H9 (cell line): ENCODE measurements at regions not wholly inside any gene's neighbourhood (a gene's known extent, or its start where the extent isn't known, plus 50 kb on each side); places are given as distances from the start of the nearest gene placed in this dataset.

Source experiments
- DNase-seq: peaks from one replicate; pipeline ENCODE4 v3.0.0-alpha.2; 2017
- H2AFZ ChIP-seq: one replicate; pipeline ENCODE4 v1.6.1; 2013; ENCODE audit warnings: mild to moderate bottlenecking, low read length, control low read depth, moderate library complexity
- H2AK5ac ChIP-seq: 2 replicates; pipeline ENCODE4 v1.6.1; 2013; ENCODE audit warnings: low read length, control low read depth, mixed read lengths; ENCODE audit not compliant: insufficient read length
- H2BK120ac ChIP-seq: one replicate; pipeline ENCODE4 v1.6.1; 2013; ENCODE audit warnings: low read depth, mild to moderate bottlenecking, low read length, control low read depth, inconsistent platforms; ENCODE audit not compliant: poor library complexity, severe bottlenecking
- H2BK12ac ChIP-seq: 2 replicates; pipeline ENCODE4 v1.6.1; 2013; ENCODE audit warnings: low read length, control low read depth, mixed read lengths, low read depth; ENCODE audit not compliant: insufficient read length
- H2BK15ac ChIP-seq: 2 replicates; pipeline ENCODE4 v1.6.1; 2013; ENCODE audit warnings: low read depth, low read length, control low read depth
- H2BK20ac ChIP-seq: one replicate; pipeline ENCODE4 v1.6.1; 2013; ENCODE audit warnings: low read depth, mild to moderate bottlenecking, low read length, control low read depth, inconsistent platforms; ENCODE audit not compliant: poor library complexity, severe bottlenecking
- H2BK5ac ChIP-seq: 2 replicates; pipeline ENCODE4 v1.6.1; 2013; ENCODE audit warnings: low read length, control low read depth, mixed read lengths; ENCODE audit not compliant: insufficient read length
- H3K14ac ChIP-seq: 2 replicates; pipeline ENCODE4 v1.6.1; 2013; ENCODE audit warnings: low read length, control low read depth; ENCODE audit not compliant: insufficient read depth
- H3K18ac ChIP-seq: 2 replicates; pipeline ENCODE4 v1.6.1; 2013; ENCODE audit warnings: low read depth, mild to moderate bottlenecking, mixed read lengths, low read length, control low read depth; ENCODE audit not compliant: insufficient read length
- H3K23ac ChIP-seq: 2 replicates; pipeline ENCODE4 v1.6.1; 2013; ENCODE audit warnings: low read length, control low read depth, mixed read lengths, low read depth; ENCODE audit not compliant: insufficient read length
- H3K23me2 ChIP-seq: 2 replicates; pipeline ENCODE4 v1.6.1; 2013; ENCODE audit warnings: low read depth, mild to moderate bottlenecking, mixed read lengths, low read length, control low read depth; ENCODE audit not compliant: insufficient read length, poor library complexity, severe bottlenecking
- H3K27ac ChIP-seq: 2 replicates; pipeline ENCODE4 v1.5.1; 2013; ENCODE audit warnings: low read length, control low read depth, mixed read lengths, low read depth; ENCODE audit not compliant: insufficient read length
- H3K27me3 ChIP-seq: 2 replicates; pipeline ENCODE4 v1.6.1; 2013; ENCODE audit warnings: low read length, control low read depth, inconsistent platforms; ENCODE audit not compliant: insufficient read depth
- H3K4ac ChIP-seq: 2 replicates; pipeline ENCODE4 v1.6.1; 2013; ENCODE audit warnings: low read depth, mild to moderate bottlenecking, control low read depth, inconsistent platforms, low read length, moderate library complexity
- H3K4me1 ChIP-seq: 2 replicates; pipeline ENCODE4 v1.6.1; 2013; ENCODE audit warnings: low read length, control low read depth, inconsistent platforms; ENCODE audit not compliant: insufficient read depth
- H3K4me2 ChIP-seq: 2 replicates; pipeline ENCODE4 v1.6.1; 2013; ENCODE audit warnings: low read length, control low read depth, mixed read lengths; ENCODE audit not compliant: insufficient read length, insufficient read depth
- H3K56ac ChIP-seq: 2 replicates; pipeline ENCODE4 v1.6.1; 2013; ENCODE audit warnings: low read depth, mild to moderate bottlenecking, mixed read lengths, low read length, control low read depth; ENCODE audit not compliant: insufficient read length
- H3K79me1 ChIP-seq: 2 replicates; pipeline ENCODE4 v1.6.1; 2013; ENCODE audit warnings: low read depth, mild to moderate bottlenecking, moderate library complexity, low read length, control low read depth, inconsistent platforms; ENCODE audit not compliant: insufficient read depth, poor library complexity, severe bottlenecking
- H3K79me2 ChIP-seq: 2 replicates; pipeline ENCODE4 v1.6.1; 2013; ENCODE audit warnings: low read length, control low read depth, inconsistent platforms; ENCODE audit not compliant: insufficient read depth
- H3K9ac ChIP-seq: 2 replicates; pipeline ENCODE4 v1.6.1; 2013; ENCODE audit warnings: low read length, control low read depth, mixed read lengths; ENCODE audit not compliant: insufficient read length; ENCODE audit errors: extremely low read depth
- H3K9me3 ChIP-seq: one replicate; pipeline ENCODE4 v1.6.1; 2013; ENCODE audit warnings: low read depth, low read length, inconsistent platforms; ENCODE audit not compliant: control insufficient read depth
- H3T11ph ChIP-seq: one replicate; pipeline ENCODE4 v1.6.1; 2013; ENCODE audit warnings: mild to moderate bottlenecking, low read length, control low read depth, inconsistent platforms
- H4K20me1 ChIP-seq: one replicate; pipeline ENCODE4 v1.6.1; 2013; ENCODE audit not compliant: control insufficient read depth, insufficient read length, insufficient read depth
- H4K5ac ChIP-seq: 2 replicates; pipeline ENCODE4 v1.6.1; 2013; ENCODE audit warnings: low read depth, mild to moderate bottlenecking, mixed read lengths, low read length, control low read depth; ENCODE audit not compliant: insufficient read length
- H4K8ac ChIP-seq: replicated peaks from 2 replicates; pipeline ENCODE4 v1.6.1; 2013; ENCODE audit warnings: low read length, control low read depth, mixed read lengths, low read depth; ENCODE audit not compliant: insufficient read length
- H4K91ac ChIP-seq: 2 replicates; pipeline ENCODE4 v1.6.1; 2013; ENCODE audit warnings: low read depth, mild to moderate bottlenecking, moderate library complexity, mixed read lengths, low read length, control low read depth; ENCODE audit not compliant: insufficient read length
- H3K27ac Mint-ChIP-seq, 3 experiments: 2 replicates in 2 of 3; 3 replicates in 1 of 3; pipeline ENCODE4 v1.8.0; 2020 to 2021; ENCODE audit warnings: mixed read lengths in 3 of 3, mild to moderate bottlenecking in 1 of 3, moderate library complexity in 1 of 3
- H3K27me3 Mint-ChIP-seq: 2 replicates; pipeline ENCODE4 v1.8.0; 2021; ENCODE audit warnings: low read depth, mild to moderate bottlenecking, moderate library complexity, mixed read lengths
- H3K36me3 Mint-ChIP-seq, 3 experiments: 2 replicates in 2 of 3; 3 replicates in 1 of 3; pipeline ENCODE4 v1.8.0; 2020 to 2021; ENCODE audit warnings: low read depth in 3 of 3, mixed read lengths in 3 of 3; ENCODE audit not compliant: insufficient read depth in 1 of 3
- H3K4me1 Mint-ChIP-seq, 2 experiments: 2 replicates each; pipeline ENCODE4 v1.8.0; 2020; ENCODE audit warnings: mixed read lengths in 2 of 2
- H3K4me3 Mint-ChIP-seq, 2 experiments: 2 replicates in 1 of 2; 3 replicates in 1 of 2; pipeline ENCODE4 v1.8.0; 2020 to 2021; ENCODE audit warnings: mild to moderate bottlenecking in 2 of 2, mixed read lengths in 2 of 2, moderate library complexity in 1 of 2
- H3K9me3 Mint-ChIP-seq, 2 experiments: 2 replicates in 1 of 2; 3 replicates in 1 of 2; pipeline ENCODE4 v1.8.0; 2020; ENCODE audit warnings: mild to moderate bottlenecking in 2 of 2, mixed read lengths in 2 of 2, moderate library complexity in 1 of 2
- WGBS: extraction: QIAGEN DNeasy Blood & Tissue Kit; methylation state at CpG from one replicate; pipeline ENCODE4 v1.1.7; 2013; ENCODE audit warnings: missing lambda C conversion rate, low lambda C conversion rate, mixed read lengths; ENCODE audit not compliant: insufficient read length; ENCODE audit errors: extremely low coverage; 5-methylcytosine and 5-hydroxymethylcytosine counted together
- TF ChIP-seq, protein P1 (sequence below): fragments of 200-600 bp; sonication (generic); conservative IDR thresholded peaks from 3 replicates; pipeline ENCODE4 v1.8.0; 2021; ENCODE audit warnings: antibody characterized with exemption, mild to moderate bottlenecking

DNA sequence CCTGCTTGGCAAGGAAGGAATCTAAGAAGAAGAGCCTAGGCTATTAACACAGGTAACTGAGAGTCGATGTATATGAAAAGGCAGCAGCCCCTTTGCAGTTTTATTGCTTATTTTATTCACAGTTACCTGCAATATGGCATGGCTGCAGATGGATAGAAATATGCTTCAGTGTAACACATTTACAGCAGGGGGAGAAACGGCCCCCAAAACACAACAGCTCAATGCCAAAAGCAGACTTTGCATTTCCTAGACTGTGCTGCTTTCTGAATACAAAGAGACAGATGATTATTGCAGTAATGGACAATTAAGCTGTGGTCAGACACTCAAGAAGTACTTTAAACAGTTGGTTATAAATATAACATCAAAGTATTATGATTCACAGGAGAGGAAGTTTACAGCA lies 108.0 kb upstream of the CDH13 start:
- peaks cover 2 to 7% of the 10 kb centered on the region in 2 experiments for H3K9me3 Mint-ChIP-seq
- Histone ChIP-seq H4K5ac (no peak overlapping the region), H2BK12ac (no peak overlapping the region), H3K4ac (no peak overlapping the region), H3K27me3 (peaks cover 3% of the 10 kb centered on the region; the same call in 1 of the 2 replicates), H4K20me1 (no peaks in the 10 kb centered on the region), H2AK5ac (no peak overlapping the region), H3K27ac (no peak overlapping the region), H2BK15ac (no peak overlapping the region), H3K4me2 (no peak overlapping the region), H4K8ac (no peak overlapping the region), H3K18ac (no peak overlapping the region), H3T11ph (no peak overlapping the region), H2BK20ac (no peak overlapping the region), H3K79me2 (no peaks in the 10 kb centered on the region), H3K79me1 (no peaks in the 10 kb centered on the region), H3K9me3 (no peaks in the 10 kb centered on the region), H2AFZ (no peak overlapping the region), H3K23me2 (no peaks in the 10 kb centered on the region), H2BK5ac (no peak overlapping the region), H3K56ac (no peak overlapping the region), H2BK120ac (no peak overlapping the region), H3K23ac (no peak overlapping the region), H3K9ac (no peak overlapping the region), H4K91ac (no peak overlapping the region), H3K14ac (no peak overlapping the region), H3K4me1 (no peaks in the 10 kb centered on the region; the same call in none of the 2 replicates)
- no peak overlapping the region for H3K27ac Mint-ChIP-seq
- no peak overlapping the region for H3K4me3 Mint-ChIP-seq
- no peaks in the 10 kb centered on the region; a peak in 2 of 7 replicates for H3K36me3 Mint-ChIP-seq
- TF ChIP-seq, protein P1, sequence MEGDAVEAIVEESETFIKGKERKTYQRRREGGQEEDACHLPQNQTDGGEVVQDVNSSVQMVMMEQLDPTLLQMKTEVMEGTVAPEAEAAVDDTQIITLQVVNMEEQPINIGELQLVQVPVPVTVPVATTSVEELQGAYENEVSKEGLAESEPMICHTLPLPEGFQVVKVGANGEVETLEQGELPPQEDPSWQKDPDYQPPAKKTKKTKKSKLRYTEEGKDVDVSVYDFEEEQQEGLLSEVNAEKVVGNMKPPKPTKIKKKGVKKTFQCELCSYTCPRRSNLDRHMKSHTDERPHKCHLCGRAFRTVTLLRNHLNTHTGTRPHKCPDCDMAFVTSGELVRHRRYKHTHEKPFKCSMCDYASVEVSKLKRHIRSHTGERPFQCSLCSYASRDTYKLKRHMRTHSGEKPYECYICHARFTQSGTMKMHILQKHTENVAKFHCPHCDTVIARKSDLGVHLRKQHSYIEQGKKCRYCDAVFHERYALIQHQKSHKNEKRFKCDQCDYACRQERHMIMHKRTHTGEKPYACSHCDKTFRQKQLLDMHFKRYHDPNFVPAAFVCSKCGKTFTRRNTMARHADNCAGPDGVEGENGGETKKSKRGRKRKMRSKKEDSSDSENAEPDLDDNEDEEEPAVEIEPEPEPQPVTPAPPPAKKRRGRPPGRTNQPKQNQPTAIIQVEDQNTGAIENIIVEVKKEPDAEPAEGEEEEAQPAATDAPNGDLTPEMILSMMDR, result no peak
- WGBS, result no CpG with 5 or more reads among the region's 2 CpGs
- no peak for DNase-seq
- H3K4me1 Mint-ChIP-seq, result peaks cover 8% of the 10 kb centered on the region in 2 experiments
- H3K27me3 Mint-ChIP-seq, result peaks cover 62% of the 10 kb centered on the region
